Mesenchymal stem cell (in vitro differentiated cells and primary cell): ENCODE measurements at regions not wholly inside any gene's neighbourhood (a gene's known extent, or its start where the extent isn't known, plus 50 kb on each side); places are given as distances from the start of the nearest gene placed in this dataset.
A peak's percentile ranks its signal among the peaks of the same experiment; 100 is the strongest.

Experiments used
- DNase-seq: peaks from one replicate; pipeline ENCODE4 v3.0.0-alpha.2; 2013
- H2AFZ ChIP-seq: one replicate; pipeline ENCODE4 v1.6.1; 2013; ENCODE audit warnings: low read depth, mild to moderate bottlenecking, control low read depth, inconsistent platforms, low read length, moderate library complexity
- H2AK5ac ChIP-seq: 2 replicates; pipeline ENCODE4 v1.6.1; 2013; ENCODE audit warnings: low read length, moderate library complexity, mild to moderate bottlenecking, inconsistent platforms; ENCODE audit not compliant: severe bottlenecking
- H2BK120ac ChIP-seq: one replicate; pipeline ENCODE4 v1.6.1; 2013; ENCODE audit warnings: low read depth, mild to moderate bottlenecking, inconsistent platforms, low read length, moderate library complexity
- H2BK12ac ChIP-seq, 2 experiments: one replicate each; pipeline ENCODE4 v1.6.1; 2013; ENCODE audit warnings: inconsistent platforms in 2 of 2, low read length in 2 of 2, mild to moderate bottlenecking in 2 of 2, moderate library complexity in 2 of 2, control low read depth in 1 of 2
- H2BK15ac ChIP-seq: one replicate; pipeline ENCODE4 v1.6.1; 2013; ENCODE audit warnings: mild to moderate bottlenecking, low read depth, inconsistent platforms; ENCODE audit not compliant: poor library complexity, severe bottlenecking
- H2BK5ac ChIP-seq: 2 replicates; pipeline ENCODE4 v1.6.1; 2013; ENCODE audit warnings: low read depth, mild to moderate bottlenecking, low read length, control low read depth, inconsistent platforms; ENCODE audit not compliant: poor library complexity, severe bottlenecking
- H3K14ac ChIP-seq, 2 experiments: one replicate each; pipeline ENCODE4 v1.6.1; 2013; ENCODE audit warnings: inconsistent platforms in 2 of 2, low read length in 2 of 2, control low read depth in 1 of 2, mild to moderate bottlenecking in 1 of 2, moderate library complexity in 1 of 2
- H3K18ac ChIP-seq, 2 experiments: one replicate each; pipeline ENCODE4 v1.6.1; 2013; ENCODE audit warnings: inconsistent platforms in 2 of 2, low read length in 2 of 2, control low read depth in 1 of 2, low read depth in 1 of 2, mild to moderate bottlenecking in 1 of 2
- H3K23ac ChIP-seq, 2 experiments: one replicate each; pipeline ENCODE4 v1.6.1; 2013; ENCODE audit warnings: inconsistent platforms in 2 of 2, low read length in 2 of 2, mild to moderate bottlenecking in 2 of 2, moderate library complexity in 2 of 2, control low read depth in 1 of 2
- H3K27ac ChIP-seq: 2 replicates; pipeline ENCODE4 v1.5.1; 2013; ENCODE audit warnings: mild to moderate bottlenecking, moderate library complexity, low read length, control low read depth, inconsistent platforms; ENCODE audit not compliant: poor library complexity, severe bottlenecking
- H3K27me3 ChIP-seq, 2 experiments: 2 replicates each; pipeline versions ENCODE4 v1.6.1 to v1.7.0; 2013; ENCODE audit warnings: low read length in 2 of 2, mild to moderate bottlenecking in 2 of 2, moderate library complexity in 2 of 2, control low read depth in 1 of 2, inconsistent platforms in 1 of 2; ENCODE audit not compliant: control insufficient read depth in 1 of 2, insufficient read depth in 1 of 2
- H3K36me3 ChIP-seq, 2 experiments: 2 replicates each; pipeline versions ENCODE4 v1.6.1 to v1.7.0; 2013; ENCODE audit warnings: low read length in 2 of 2, control low read depth in 1 of 2, inconsistent platforms in 1 of 2, low read depth in 1 of 2, mild to moderate bottlenecking in 1 of 2; ENCODE audit not compliant: insufficient read depth in 2 of 2, control insufficient read depth in 1 of 2
- H3K4ac ChIP-seq, 2 experiments: one replicate each; pipeline ENCODE4 v1.6.1; 2013; ENCODE audit warnings: inconsistent platforms in 2 of 2, low read length in 2 of 2, mild to moderate bottlenecking in 2 of 2, moderate library complexity in 2 of 2, control low read depth in 1 of 2, low read depth in 1 of 2
- H3K4me1 ChIP-seq: 2 replicates; pipeline ENCODE4 v1.6.1; 2013; ENCODE audit warnings: low read depth, low read length, control low read depth; ENCODE audit not compliant: control insufficient read depth, insufficient read depth
- H3K4me2 ChIP-seq: 2 replicates; pipeline ENCODE4 v1.6.1; 2013; ENCODE audit warnings: low read length, mild to moderate bottlenecking, inconsistent platforms; ENCODE audit not compliant: poor library complexity, severe bottlenecking
- H3K4me3 ChIP-seq, 2 experiments: 2 replicates each; pipeline versions ENCODE4 v1.5.1 to v1.7.0; 2013; ENCODE audit warnings: low read length in 2 of 2, mild to moderate bottlenecking in 2 of 2, control low read depth in 1 of 2, low read depth in 1 of 2; ENCODE audit not compliant: insufficient read depth in 1 of 2
- H3K79me1 ChIP-seq: replicated peaks from 2 replicates; pipeline ENCODE4 v1.6.1; 2013; ENCODE audit warnings: mild to moderate bottlenecking, control low read depth, low read length, inconsistent platforms; ENCODE audit not compliant: poor library complexity, severe bottlenecking
- H3K9ac ChIP-seq: 2 replicates; pipeline ENCODE4 v1.7.0; 2013; ENCODE audit warnings: mild to moderate bottlenecking, low read length, moderate library complexity
- H3K9me3 ChIP-seq: 2 replicates; pipeline ENCODE4 v1.7.0; 2013; ENCODE audit warnings: mild to moderate bottlenecking, low read length; ENCODE audit not compliant: control insufficient read depth
- H4K8ac ChIP-seq: one replicate; pipeline ENCODE4 v1.6.1; 2013; ENCODE audit warnings: inconsistent platforms, mild to moderate bottlenecking, low read length, moderate library complexity
- H4K91ac ChIP-seq: one replicate; pipeline ENCODE4 v1.6.1; 2013; ENCODE audit warnings: mild to moderate bottlenecking, low read length, inconsistent platforms
- WGBS: methylation state at CpG from one replicate; pipeline ENCODE4 v1.1.7; 2013; ENCODE audit warnings: mixed read lengths; 5-methylcytosine and 5-hydroxymethylcytosine counted together

- Histone ChIP-seq H2BK120ac (no peak overlapping the region), H3K36me3 (peaks cover 0 to 7% of the 10 kb centered on the region in 2 experiments), H2BK5ac (peak overlapping the region; percentile 60), H4K8ac (no peak overlapping the region), H2AK5ac (peak overlapping the region; percentile 78), H3K4me2 (peak overlapping the region; percentile 41), H3K79me1 (no peaks in the 10 kb centered on the region), H3K4me3 (no peak overlapping the region), H3K4me1 (peaks cover 15% of the 10 kb centered on the region), H3K9ac (no peak overlapping the region), H3K27ac (peak overlapping the region; percentile 77), H3K18ac (no peak overlapping the region), H2AFZ (no peak overlapping the region), H4K91ac (no peak overlapping the region), H3K4ac (no peak overlapping the region), H3K14ac (no peak overlapping the region), H3K23ac (no peak overlapping the region), H2BK12ac (no peak overlapping the region), H2BK15ac (no peak overlapping the region), H3K9me3 (no peaks in the 10 kb centered on the region), H3K27me3 (no peaks in the 10 kb centered on the region)
- WGBS = 51% methylated on average over 6 of the region's 6 CpGs
- no peak for DNase-seq
These were observed 280.8 kb upstream of the ROPN1 start for GRCh38 chr3:124272605-124273151.

- H3K27me3 ChIP-seq = no peaks in the 10 kb centered on the region
- H3K4me2 ChIP-seq = no peak overlapping the region
- 94% methylated on average over 3 of the region's 3 CpGs for WGBS
- peaks cover 0 to 5% of the 10 kb centered on the region in 2 experiments for H3K36me3 ChIP-seq
- peaks cover 15% of the 10 kb centered on the region for H3K4me1 ChIP-seq
- H3K27ac ChIP-seq = no peak overlapping the region
- H2BK5ac ChIP-seq = no peak overlapping the region
- H2AFZ ChIP-seq = no peak overlapping the region
- no peak overlapping the region for H4K8ac ChIP-seq
- no peak overlapping the region for H2BK15ac ChIP-seq
- no peak overlapping the region for H2BK120ac ChIP-seq
- H2BK12ac ChIP-seq = no peak overlapping the region
- peak overlapping the region; percentile 68 for H2AK5ac ChIP-seq
- DNase-seq = no peak
- no peaks in the 10 kb centered on the region for H3K9me3 ChIP-seq
- no peak overlapping the region for H3K18ac ChIP-seq
- H3K4me3 ChIP-seq = no peak overlapping the region
- H3K79me1 ChIP-seq = no peaks in the 10 kb centered on the region
- H3K14ac ChIP-seq = no peak overlapping the region
- no peak overlapping the region for H3K23ac ChIP-seq
- H3K4ac ChIP-seq = no peak overlapping the region
- H4K91ac ChIP-seq = no peak overlapping the region
- H3K9ac ChIP-seq = no peak overlapping the region
These were observed 281.7 kb upstream of the ROPN1 start for GRCh38 chr3:124273651-124274050.

GRCh38 chr3:124274051-124274450 is 282.1 kb upstream of the ROPN1 start:
- Histone ChIP-seq H3K9me3 (no peaks in the 10 kb centered on the region), H3K9ac (no peak overlapping the region), H2AFZ (no peak overlapping the region), H3K23ac (no peak overlapping the region), H3K4ac (no peak overlapping the region), H4K8ac (no peak overlapping the region), H3K4me3 (no peak overlapping the region), H3K4me2 (no peak overlapping the region), H3K27ac (no peak overlapping the region), H3K36me3 (peaks cover 0 to 1% of the 10 kb centered on the region in 2 experiments), H2AK5ac (peak overlapping the region; percentile 68), H3K14ac (no peak overlapping the region), H2BK120ac (no peak overlapping the region), H2BK15ac (no peak overlapping the region), H3K18ac (no peak overlapping the region), H3K4me1 (peaks cover 15% of the 10 kb centered on the region), H3K79me1 (no peaks in the 10 kb centered on the region), H2BK5ac (no peak overlapping the region), H4K91ac (no peak overlapping the region), H3K27me3 (no peaks in the 10 kb centered on the region), H2BK12ac (no peak overlapping the region)
- no peak for DNase-seq
- WGBS = 96% methylated on average over 8 of the region's 8 CpGs

- Histone ChIP-seq H3K23ac (no peak overlapping the region), H3K4me1 (peaks cover 15% of the 10 kb centered on the region), H2BK12ac (no peak overlapping the region), H3K4ac (no peak overlapping the region), H3K18ac (no peak overlapping the region), H3K4me3 (no peak overlapping the region), H2AFZ (no peak overlapping the region), H3K27me3 (no peaks in the 10 kb centered on the region), H2BK120ac (no peak overlapping the region), H2BK5ac (no peak overlapping the region), H3K9me3 (no peaks in the 10 kb centered on the region), H3K27ac (no peak overlapping the region), H2BK15ac (no peak overlapping the region), H3K4me2 (no peak overlapping the region), H3K79me1 (no peaks in the 10 kb centered on the region), H3K9ac (no peak overlapping the region), H3K36me3 (no peaks in the 10 kb centered on the region), H4K8ac (no peak overlapping the region), H4K91ac (no peak overlapping the region), H3K14ac (no peak overlapping the region), H2AK5ac (no peak overlapping the region)
- DNase-seq = no peak
- WGBS = 71% methylated on average over 1 of the region's 1 CpG
These were observed 283.5 kb upstream of the ROPN1 start for GRCh38 chr3:124275412-124275811.
